HG03521 (cell line): ENCODE measurements at regions not wholly inside any gene's neighbourhood (a gene's known extent, or its start where the extent isn't known, plus 50 kb on each side); places are given as distances from the start of the nearest gene placed in this dataset.

Experiments used
- ATAC-seq: cut with Tn5 transposase; IDR thresholded peaks from one replicate; pipeline ENCODE4 v1.9.1; 2021; ENCODE audit warnings: mild to moderate bottlenecking, moderate library complexity; ENCODE audit not compliant: unreplicated experiment

DNA sequence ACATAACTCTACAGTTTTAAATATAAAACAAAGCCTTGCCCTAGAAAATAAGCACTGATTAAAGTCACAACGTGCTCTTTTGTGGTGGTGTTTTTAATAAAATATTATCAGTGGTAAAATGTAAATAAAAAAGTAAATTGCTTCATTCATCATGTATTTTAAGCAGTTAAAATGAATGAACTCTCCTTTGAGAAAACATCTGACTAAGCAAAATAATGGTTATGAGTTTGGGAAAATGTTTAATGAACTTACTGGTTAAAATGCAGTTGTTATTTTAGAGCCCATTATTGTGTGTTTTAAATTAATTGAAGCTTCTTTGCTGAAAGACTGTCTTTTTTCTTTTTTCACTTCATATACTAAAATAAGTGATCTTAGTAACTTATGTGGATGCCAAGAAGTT is 1007.5 kb upstream of the ARRDC3 start:
- ATAC-seq = no peak

DNA sequence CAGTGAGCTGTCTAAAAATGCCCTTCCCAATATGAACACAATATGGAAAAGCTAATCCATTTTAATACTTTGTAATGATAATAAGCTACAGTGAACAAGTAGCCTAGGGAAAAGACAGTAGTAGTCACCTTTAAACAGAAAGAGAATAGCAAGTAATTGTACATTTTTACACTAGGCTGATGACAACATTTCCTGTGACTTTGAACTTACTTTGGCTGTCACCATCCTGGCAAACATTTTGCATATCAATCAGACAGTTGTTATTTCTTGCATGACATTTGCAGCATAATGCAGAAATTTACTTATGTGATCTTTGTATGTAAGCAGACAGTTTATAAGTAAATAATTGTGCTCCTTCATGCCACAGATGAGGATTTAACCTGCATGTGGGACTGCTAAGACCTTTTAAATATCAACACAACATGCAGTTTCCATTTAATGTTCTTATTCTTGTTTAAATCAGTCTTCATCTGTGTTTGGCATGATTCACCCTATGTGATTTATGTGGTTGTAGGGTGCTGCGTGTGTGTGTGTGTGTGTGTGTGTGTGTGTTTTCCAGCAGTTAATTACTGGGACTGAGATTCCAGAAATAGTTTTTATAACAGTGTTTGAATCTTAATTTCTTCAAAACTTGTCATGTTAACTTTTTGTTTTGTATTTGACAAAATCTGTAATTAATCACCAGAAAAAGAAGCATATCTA is 997.1 kb upstream of the ARRDC3 start:
- ATAC-seq = no peak

DNA sequence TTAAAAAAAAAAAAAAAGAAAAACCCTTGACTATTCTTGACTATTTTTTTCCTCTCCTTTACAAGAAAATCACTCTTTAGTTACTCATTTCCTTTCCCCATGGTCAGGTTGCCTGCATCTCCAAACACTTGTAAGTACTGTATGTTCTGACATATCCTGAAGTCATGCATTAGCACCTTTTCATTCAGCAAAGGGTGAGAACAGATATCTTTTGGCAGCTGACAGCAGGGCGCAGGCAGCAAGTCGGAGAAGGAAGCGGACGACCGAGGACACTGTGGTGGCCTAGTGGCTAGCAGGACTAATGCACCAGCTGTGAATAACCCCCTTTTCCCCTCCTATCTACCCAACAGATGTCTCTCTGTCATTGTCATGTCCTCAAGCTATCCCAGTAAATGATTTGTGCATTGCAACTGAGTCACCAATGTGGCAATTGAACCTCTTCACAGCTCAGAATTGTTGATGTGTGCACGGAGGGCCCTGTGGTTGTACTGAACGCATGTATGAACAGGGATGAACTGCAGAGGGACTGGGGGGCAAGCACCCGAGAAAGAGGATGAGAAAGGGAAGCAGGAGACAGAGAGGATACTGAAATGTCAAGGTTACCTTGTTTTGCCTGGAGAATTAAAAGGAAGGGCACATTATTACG is 996.0 kb upstream of the ARRDC3 start:
- ATAC-seq = no peak

DNA sequence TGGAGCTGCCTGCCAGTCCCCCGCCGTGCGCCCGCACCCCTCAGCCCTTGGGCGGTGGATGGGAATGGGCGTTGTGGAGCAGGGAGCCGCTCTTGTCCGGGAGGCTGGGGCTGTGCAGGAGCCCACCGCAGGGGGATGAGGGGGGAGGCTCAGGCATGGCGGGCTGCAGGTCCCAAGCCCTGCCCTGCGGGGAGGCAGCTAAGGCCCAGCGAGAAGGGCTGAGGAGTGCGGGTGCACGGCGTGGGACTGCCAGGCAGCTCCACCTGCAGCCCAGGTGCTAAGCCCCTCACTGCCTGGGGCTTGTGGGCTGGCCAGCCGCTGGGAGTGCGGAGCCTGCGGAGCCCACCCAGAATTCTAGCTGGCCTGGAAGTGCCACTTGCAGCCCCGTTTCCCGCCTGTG is 991.7 kb upstream of the ARRDC3 start:
- ATAC-seq = no peak

- ATAC-seq = no peak
These were observed 989.6 kb upstream of the ARRDC3 start for GRCh38 chr5:92372766-92373165.

DNA sequence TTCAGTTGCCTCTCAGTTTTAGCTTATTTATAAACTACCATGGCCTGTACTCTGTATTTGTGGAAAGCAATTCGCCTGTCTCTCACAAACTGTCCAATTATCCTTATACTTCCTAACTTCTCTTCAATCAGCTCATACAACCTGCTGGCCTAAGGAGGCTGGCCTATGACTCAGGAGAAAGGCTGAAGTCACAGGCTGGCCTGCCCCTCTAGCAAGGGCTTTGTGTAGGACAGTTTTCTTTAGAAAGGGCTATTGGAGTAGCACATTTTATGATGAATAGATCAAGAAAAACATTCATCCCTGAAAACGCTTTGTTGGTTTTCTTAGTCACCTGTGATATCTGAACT is 988.7 kb upstream of the ARRDC3 start:
- ATAC-seq = no peak

DNA sequence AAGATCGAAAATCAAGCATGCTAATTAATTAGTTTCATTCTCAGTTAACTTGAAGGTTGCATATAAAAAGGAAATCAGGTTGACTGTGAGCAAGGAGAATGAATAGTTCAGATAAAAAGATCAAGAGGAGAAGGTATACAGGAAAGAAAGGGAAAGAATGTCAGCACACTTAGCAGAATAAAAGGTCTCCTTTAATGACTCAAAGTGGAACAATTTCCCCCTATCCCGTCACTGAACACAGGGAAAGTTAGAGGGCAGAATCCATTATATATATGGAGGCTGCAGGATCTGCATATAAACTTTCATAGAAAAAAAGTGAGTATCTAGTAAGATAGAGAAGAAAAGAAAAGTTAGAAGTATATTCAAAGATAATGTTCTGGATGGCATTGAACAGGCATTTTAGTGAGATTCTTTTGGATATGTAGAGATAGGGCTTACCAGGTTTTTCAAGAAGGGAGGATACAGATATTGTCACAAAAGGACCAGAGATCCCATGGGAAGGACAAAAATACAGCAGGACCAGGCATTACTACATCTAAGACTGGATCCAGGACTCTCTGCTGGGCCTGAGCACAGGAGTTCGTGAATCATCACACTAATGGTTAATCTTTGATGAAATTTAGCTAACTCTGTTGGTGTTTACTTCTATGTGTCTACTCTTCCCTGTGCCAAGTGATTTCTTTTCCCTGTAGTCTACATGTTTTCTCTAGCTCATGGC is 988.2 kb upstream of the ARRDC3 start:
- ATAC-seq = no peak

- no peak for ATAC-seq
These were observed 986.9 kb upstream of the ARRDC3 start for GRCh38 chr5:92370032-92370431.

- ATAC-seq = no peak
These were observed 986.5 kb upstream of the ARRDC3 start for GRCh38 chr5:92369587-92369986.

GRCh38 chr5:92364986-92365550 is 982.0 kb upstream of the ARRDC3 start:
- no peak for ATAC-seq

GRCh38 chr5:92353107-92354030 is 970.3 kb upstream of the ARRDC3 start:
- ATAC-seq = no peak

GRCh38 chr5:92337772-92338234 is 954.7 kb upstream of the ARRDC3 start:
- no peak for ATAC-seq

GRCh38 chr5:92332039-92332438 is 948.9 kb upstream of the ARRDC3 start:
- no peak for ATAC-seq

- ATAC-seq = no peak
These were observed 947.2 kb upstream of the ARRDC3 start for GRCh38 chr5:92330365-92330764.

GRCh38 chr5:92329759-92330158 is 946.6 kb upstream of the ARRDC3 start:
- ATAC-seq = no peak

GRCh38 chr5:92328584-92329259 is 945.6 kb upstream of the ARRDC3 start:
- ATAC-seq = no peak

- no peak for ATAC-seq
These were observed 937.3 kb upstream of the ARRDC3 start for GRCh38 chr5:92320446-92320845.

- ATAC-seq = no peak
These were observed 930.3 kb upstream of the ARRDC3 start for GRCh38 chr5:92313385-92313784.

- no peak for ATAC-seq
These were observed 926.3 kb upstream of the ARRDC3 start for GRCh38 chr5:92309336-92309991.

- ATAC-seq = no peak
These were observed 925.6 kb upstream of the ARRDC3 start for GRCh38 chr5:92308679-92309078.
